ENCODE measurements at regions not wholly inside any gene's neighbourhood (a gene's known extent, or its start where the extent isn't known, plus 50 kb on each side); places are given as distances from the start of the nearest gene placed in this dataset.

GRCh38 chr4:32169841-32170240, 1449.7 kb downstream of the PCDH7 start:
- TF ChIP-seq ZNF274 (IDR thresholded peaks at IDR 0.05; ENCODE audit: low read depth, low read length) (no peak), YY1 (IDR thresholded peaks at IDR 0.05; ENCODE audit: insufficient read depth, insufficient read length) (no peak), SUZ12 (IDR thresholded peaks at IDR 0.05; ENCODE audit: extremely low read depth, insufficient read depth, insufficient read length) (no peak)

Measured in NT2/D1 (cell line).